CD4-positive, alpha-beta T cell (primary cell): ENCODE measurements at regions not wholly inside any gene's neighbourhood (a gene's known extent, or its start where the extent isn't known, plus 50 kb on each side); places are given as distances from the start of the nearest gene placed in this dataset.

Source experiments
- ATAC-seq: fragments of 200-7000 bp; cut with Tn5 transposase; one replicate; pipeline ENCODE4 v1.10.0; 2022; ENCODE audit warnings: mild to moderate bottlenecking; ENCODE audit not compliant: poor library complexity
- CTCF ChIA-PET: fragments of 350-600 bp; sonication (Branson Sonifier 250); formaldehyde crosslinking; loops from one replicate; lab custom pipeline; 2021; ENCODE audit warnings: antibody characterized with exemption, inconsistent platforms; lab: Charles Lee
- POLR2A ChIA-PET: fragments of 350-600 bp; sonication (Branson Sonifier 250); formaldehyde crosslinking; loops from one replicate; lab custom pipeline; 2021; ENCODE audit warnings: antibody characterized with exemption, inconsistent platforms; lab: Charles Lee
- DNase-seq, 14 experiments: peaks; one replicate each; pipeline ENCODE4 v3.0.0-alpha.2; 2013 to 2020; ENCODE audit warnings: mixed read lengths in 2 of 14
- H3K27ac ChIP-seq, 2 donors: one replicate each; pipeline versions ENCODE4 v1.5.1 to v1.7.0; 2013; ENCODE audit warnings: low read length in 2 of 2, low read depth in 1 of 2, mild to moderate bottlenecking in 1 of 2
- H3K27me3 ChIP-seq, 2 experiments: 1 replicate in 1 of 2; 2 replicates in 1 of 2; pipeline versions ENCODE4 v1.6.1 to v1.7.0; 2013; ENCODE audit warnings: low read length in 2 of 2, control low read depth in 1 of 2, mild to moderate bottlenecking in 1 of 2, moderate library complexity in 1 of 2; ENCODE audit not compliant: insufficient read depth in 2 of 2, control insufficient read depth in 1 of 2
- H3K36me3 ChIP-seq: one replicate; pipeline ENCODE4 v1.6.1; 2013; ENCODE audit warnings: low read length, control low read depth; ENCODE audit not compliant: insufficient read depth
- H3K4me1 ChIP-seq: one replicate; pipeline ENCODE4 v1.6.1; 2013; ENCODE audit warnings: low read length, control low read depth; ENCODE audit not compliant: insufficient read depth
- H3K4me3 ChIP-seq: one replicate; pipeline ENCODE4 v1.5.1; 2013; ENCODE audit warnings: mild to moderate bottlenecking, low read length, moderate library complexity
- H3K9me3 ChIP-seq, 2 experiments: 1 replicate in 1 of 2; 2 replicates in 1 of 2; pipeline versions ENCODE4 v1.6.1 to v1.7.0; 2013; ENCODE audit warnings: low read length in 2 of 2, mild to moderate bottlenecking in 2 of 2, control low read depth in 1 of 2, moderate library complexity in 1 of 2; ENCODE audit not compliant: control insufficient read depth in 1 of 2, insufficient read depth in 1 of 2
- H3K27ac Mint-ChIP-seq: one replicate; pipeline ENCODE4 v1.8.0; 2020; ENCODE audit warnings: mixed read lengths
- H3K27me3 Mint-ChIP-seq: one replicate; pipeline ENCODE4 v1.8.0; 2021; ENCODE audit warnings: mixed read lengths
- H3K36me3 Mint-ChIP-seq: one replicate; pipeline ENCODE4 v1.8.0; 2021; ENCODE audit warnings: low read depth, mixed read lengths
- H3K4me1 Mint-ChIP-seq: one replicate; pipeline ENCODE4 v1.8.0; 2021; ENCODE audit warnings: low read depth, mixed read lengths
- H3K4me3 Mint-ChIP-seq: one replicate; pipeline ENCODE4 v1.8.0; 2020; ENCODE audit warnings: mild to moderate bottlenecking, mixed read lengths
- H3K9me3 Mint-ChIP-seq: one replicate; pipeline ENCODE4 v1.8.0; 2020; ENCODE audit warnings: mixed read lengths
- intact Hi-C, 2 experiments: fragments of 100-400 bp; cut with DNase I in 1 of 2; cut with micrococcal nuclease in 1 of 2; formaldehyde crosslinking; loops; one replicate each; pipeline versions ENCODE4 v1.15.1 to v1.9.0; 2023 to 2025; cut with DNase I, micrococcal nuclease
- TF ChIP-seq, protein P1 (sequence below): fragments of 200-600 bp; IDR thresholded peaks from one replicate; pipeline ENCODE4 v1.8.0; 2022; ENCODE audit warnings: antibody characterized with exemption, mild to moderate bottlenecking

DNA sequence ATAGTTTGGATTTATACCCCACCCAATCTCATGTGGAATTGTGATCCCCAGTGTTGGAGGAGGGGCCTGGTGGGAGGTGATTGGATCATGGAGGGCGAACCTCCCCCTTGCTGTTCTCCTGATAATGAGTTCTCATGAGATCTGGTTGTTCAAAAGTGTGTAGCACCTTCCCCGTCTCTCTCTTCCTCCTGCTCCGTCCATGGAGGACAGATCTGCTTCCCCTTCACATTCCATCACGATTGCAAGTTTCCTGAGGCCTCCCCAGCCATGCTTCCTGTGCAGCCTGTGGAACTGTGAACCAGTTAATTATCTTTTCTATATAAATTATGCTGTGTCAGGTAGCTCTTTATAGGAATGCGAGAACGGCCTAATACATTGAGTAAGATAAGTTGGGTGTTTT is 518.8 kb upstream of the LCORL start:
- no peaks in the 10 kb centered on the region for H3K9me3 Mint-ChIP-seq
- Histone ChIP-seq H3K27ac (no peak overlapping the region), H3K36me3 (no peaks in the 10 kb centered on the region), H3K4me3 (no peak overlapping the region), H3K9me3 (no peaks in the 10 kb centered on the region), H3K27me3 (no peaks in the 10 kb centered on the region), H3K4me1 (no peaks in the 10 kb centered on the region)
- ChIA-PET POLR2A (no interaction called here), CTCF (no interaction called here)
- no peak overlapping the region for H3K4me3 Mint-ChIP-seq
- no peak overlapping the region for H3K27ac Mint-ChIP-seq
- TF ChIP-seq, protein P1, sequence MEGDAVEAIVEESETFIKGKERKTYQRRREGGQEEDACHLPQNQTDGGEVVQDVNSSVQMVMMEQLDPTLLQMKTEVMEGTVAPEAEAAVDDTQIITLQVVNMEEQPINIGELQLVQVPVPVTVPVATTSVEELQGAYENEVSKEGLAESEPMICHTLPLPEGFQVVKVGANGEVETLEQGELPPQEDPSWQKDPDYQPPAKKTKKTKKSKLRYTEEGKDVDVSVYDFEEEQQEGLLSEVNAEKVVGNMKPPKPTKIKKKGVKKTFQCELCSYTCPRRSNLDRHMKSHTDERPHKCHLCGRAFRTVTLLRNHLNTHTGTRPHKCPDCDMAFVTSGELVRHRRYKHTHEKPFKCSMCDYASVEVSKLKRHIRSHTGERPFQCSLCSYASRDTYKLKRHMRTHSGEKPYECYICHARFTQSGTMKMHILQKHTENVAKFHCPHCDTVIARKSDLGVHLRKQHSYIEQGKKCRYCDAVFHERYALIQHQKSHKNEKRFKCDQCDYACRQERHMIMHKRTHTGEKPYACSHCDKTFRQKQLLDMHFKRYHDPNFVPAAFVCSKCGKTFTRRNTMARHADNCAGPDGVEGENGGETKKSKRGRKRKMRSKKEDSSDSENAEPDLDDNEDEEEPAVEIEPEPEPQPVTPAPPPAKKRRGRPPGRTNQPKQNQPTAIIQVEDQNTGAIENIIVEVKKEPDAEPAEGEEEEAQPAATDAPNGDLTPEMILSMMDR = no peak
- H3K27me3 Mint-ChIP-seq = peaks cover 9% of the 10 kb centered on the region
- intact Hi-C loops = no loop called here
- no peak for ATAC-seq
- no peak for DNase-seq
- H3K36me3 Mint-ChIP-seq = no peaks in the 10 kb centered on the region
- no peaks in the 10 kb centered on the region for H3K4me1 Mint-ChIP-seq

- no peak overlapping the region for H3K4me3 ChIP-seq
- H3K4me3 Mint-ChIP-seq = no peak overlapping the region
- CTCF ChIA-PET = no interaction called here
- ATAC-seq (no peak), DNase-seq (no peak)
- H3K27me3 ChIP-seq = no peaks in the 10 kb centered on the region
- H3K27ac ChIP-seq = no peak overlapping the region
- H3K4me1 Mint-ChIP-seq = no peaks in the 10 kb centered on the region
- POLR2A ChIA-PET = no interaction called here
- no peaks in the 10 kb centered on the region for H3K9me3 ChIP-seq
- no peaks in the 10 kb centered on the region for H3K36me3 ChIP-seq
- no peaks in the 10 kb centered on the region for H3K36me3 Mint-ChIP-seq
- H3K27ac Mint-ChIP-seq = no peak overlapping the region
- intact Hi-C loops = no loop called here
- peaks cover 9% of the 10 kb centered on the region for H3K27me3 Mint-ChIP-seq
- no peaks in the 10 kb centered on the region for H3K9me3 Mint-ChIP-seq
- H3K4me1 ChIP-seq = no peaks in the 10 kb centered on the region
- TF ChIP-seq, protein P1 = no peak
Measured at GRCh38 chr4:18538121-18538520, 516.6 kb upstream of the LCORL start.

- no peaks in the 10 kb centered on the region for H3K36me3 Mint-ChIP-seq
- CTCF ChIA-PET = no interaction called here
Measured at GRCh38 chr4:18536428-18536827, 514.9 kb upstream of the LCORL start.

More at GRCh38 chr4:18536428-18536827, 514.9 kb upstream of the LCORL start:
- Histone ChIP-seq H3K36me3 (no peaks in the 10 kb centered on the region), H3K9me3 (no peaks in the 10 kb centered on the region), H3K27me3 (no peaks in the 10 kb centered on the region), H3K27ac (no peak overlapping the region), H3K4me3 (no peak overlapping the region), H3K4me1 (no peaks in the 10 kb centered on the region)
- no peak for ATAC-seq
- intact Hi-C loops = no loop called here
- TF ChIP-seq, protein P1 = no peak
- H3K27me3 Mint-ChIP-seq = peaks cover 5% of the 10 kb centered on the region
- no peaks in the 10 kb centered on the region for H3K4me1 Mint-ChIP-seq
- POLR2A ChIA-PET = no interaction called here
- H3K9me3 Mint-ChIP-seq = no peaks in the 10 kb centered on the region
- no peak overlapping the region for H3K27ac Mint-ChIP-seq
- H3K4me3 Mint-ChIP-seq = no peak overlapping the region
- no peak for DNase-seq
